ENCODE measurements at regions not wholly inside any gene's neighbourhood (a gene's known extent, or its start where the extent isn't known, plus 50 kb on each side); places are given as distances from the start of the nearest gene placed in this dataset.
"Not testable (repeated sequence)": the region's sequence is repeated elsewhere in the genome, so short reads cannot be mapped to it uniquely, and the experiment has no call there.

- no peak for DNase-seq
Observed at GRCh38 chr2:83364264-83364663, 1094.8 kb downstream of the SUCLG1 start.

- not testable (repeated sequence) for DNase-seq
Observed at GRCh38 chr2:83363138-83363537, 1095.9 kb downstream of the SUCLG1 start.

GRCh38 chr2:83359336-83359735 lies 1099.7 kb downstream of the SUCLG1 start:
- DNase-seq = no peak

- DNase-seq = peak in 1 of 5 experiments; percentile 6
Observed at GRCh38 chr2:83342860-83343329, 1116.2 kb downstream of the SUCLG1 start.

GRCh38 chr2:83340424-83340823 lies 1118.7 kb downstream of the SUCLG1 start:
- peak in 1 of 5 experiments; percentile 12 for DNase-seq

- not testable (repeated sequence) for DNase-seq
Observed at GRCh38 chr2:83339942-83340341, 1119.1 kb downstream of the SUCLG1 start.

- no peak for DNase-seq
Observed at GRCh38 chr2:83331810-83332209, 1127.3 kb downstream of the SUCLG1 start.

- no peak for DNase-seq
Observed at GRCh38 chr2:83323038-83323437, 1136.0 kb downstream of the SUCLG1 start.

GRCh38 chr2:83320053-83320452 lies 1139.0 kb downstream of the SUCLG1 start:
- DNase-seq = no peak

- no peak for DNase-seq
Observed at GRCh38 chr2:83305758-83306378, 1153.2 kb downstream of the SUCLG1 start.

- no peak for DNase-seq
Observed at GRCh38 chr2:83291083-83291482, 1168.0 kb downstream of the SUCLG1 start.

- DNase-seq = no peak
Observed at GRCh38 chr2:83282841-83283240, 1176.2 kb downstream of the SUCLG1 start.

- no peak for DNase-seq
Observed at GRCh38 chr2:83282043-83282795, 1176.9 kb downstream of the SUCLG1 start.

GRCh38 chr2:83280391-83280790 lies 1178.7 kb downstream of the SUCLG1 start:
- no peak for DNase-seq

GRCh38 chr2:83273322-83273721 lies 1185.8 kb downstream of the SUCLG1 start:
- DNase-seq = no peak

GRCh38 chr2:83261591-83262136 lies 1197.4 kb downstream of the SUCLG1 start:
- no peak for DNase-seq

- no peak for DNase-seq
Observed at GRCh38 chr2:83253848-83254247, 1205.2 kb downstream of the SUCLG1 start.

- no peak for DNase-seq
Observed at GRCh38 chr2:83251321-83251872, 1207.7 kb downstream of the SUCLG1 start.

GRCh38 chr2:83245806-83246537 lies 1213.1 kb downstream of the SUCLG1 start:
- DNase-seq = not testable (repeated sequence)

- DNase-seq = no peak
Observed at GRCh38 chr2:83240611-83241010, 1218.5 kb downstream of the SUCLG1 start.

GRCh38 chr2:83238111-83238510 lies 1221.0 kb downstream of the SUCLG1 start:
- DNase-seq = no peak

- no peak for DNase-seq
Observed at GRCh38 chr2:83234246-83234645, 1224.8 kb downstream of the SUCLG1 start.

GRCh38 chr2:83233781-83234180 lies 1225.3 kb downstream of the SUCLG1 start:
- no peak for DNase-seq

Measured in T-helper 2 cell (primary cell).